Inflammatory macrophage treated with lipopolysaccharide for 1 hour (primary cell): ENCODE measurements at regions not wholly inside any gene's neighbourhood (a gene's known extent, or its start where the extent isn't known, plus 50 kb on each side); places are given as distances from the start of the nearest gene placed in this dataset.
"Not testable (repeated sequence)": the region's sequence is repeated elsewhere in the genome, so short reads cannot be mapped to it uniquely, and the experiment has no call there.

Experiments
- DNase-seq, 2 donors: peaks; one replicate each; pipeline ENCODE4 v3.0.0-alpha.2; 2020 to 2022

GRCh38 chr11:56855217-56855616 lies 106.7 kb upstream of the OR9G4 start:
- DNase-seq: no peak

GRCh38 chr11:56852131-56852530 lies 103.6 kb upstream of the OR9G4 start:
- DNase-seq: no peak

GRCh38 chr11:56849852-56850251 lies 101.4 kb upstream of the OR9G4 start:
- DNase-seq: no peak

- DNase-seq: no peak
Measured at GRCh38 chr11:56849250-56849649, 100.8 kb upstream of the OR9G4 start.

- no peak for DNase-seq
Measured at GRCh38 chr11:56848141-56848809, 99.8 kb upstream of the OR9G4 start.

- no peak for DNase-seq
Measured at GRCh38 chr11:56846631-56847576, 98.4 kb upstream of the OR9G4 start.

GRCh38 chr11:56845121-56845732 lies 96.7 kb upstream of the OR9G4 start:
- DNase-seq: no peak

- no peak for DNase-seq
Measured at GRCh38 chr11:56843816-56844215, 95.3 kb upstream of the OR9G4 start.

- DNase-seq: peak; percentile 1 to 35
Measured at GRCh38 chr11:56842814-56843794, 94.6 kb upstream of the OR9G4 start.

GRCh38 chr11:56841210-56841810 lies 92.8 kb upstream of the OR9G4 start:
- peak; percentile 10 to 66 for DNase-seq

GRCh38 chr11:56827357-56827756 lies 78.9 kb upstream of the OR9G4 start:
- not testable (repeated sequence) for DNase-seq

- no peak for DNase-seq
Measured at GRCh38 chr11:56819916-56820315, 71.4 kb upstream of the OR9G4 start.

GRCh38 chr11:56817661-56818060 lies 69.2 kb upstream of the OR9G4 start:
- no peak for DNase-seq

GRCh38 chr11:56816259-56816658 lies 67.8 kb upstream of the OR9G4 start:
- no peak for DNase-seq

GRCh38 chr11:56808326-56808725 lies 59.8 kb upstream of the OR9G4 start:
- DNase-seq: no peak

GRCh38 chr11:56799691-56800210 lies 51.3 kb upstream of the OR9G4 start:
- no peak for DNase-seq
